NCI-H345 (cell line): ENCODE measurements at regions not wholly inside any gene's neighbourhood (a gene's known extent, or its start where the extent isn't known, plus 50 kb on each side); places are given as distances from the start of the nearest gene placed in this dataset.

ENCODE experiments used
- DNase-seq: peaks from one replicate; lab custom pipeline; 2025; lab: John Stamatoyannopoulos, UW

- no peak for DNase-seq
These were observed 597.9 kb upstream of the KIRREL3 start for GRCh38 chr11:127598476-127598875.

GRCh38 chr11:127596433-127596832, 595.9 kb upstream of the KIRREL3 start:
- no peak for DNase-seq

GRCh38 chr11:127592371-127592770, 591.8 kb upstream of the KIRREL3 start:
- no peak for DNase-seq

GRCh38 chr11:127590314-127590713, 589.7 kb upstream of the KIRREL3 start:
- no peak for DNase-seq

- DNase-seq, result no peak
These were observed 587.9 kb upstream of the KIRREL3 start for GRCh38 chr11:127588431-127588830.

- DNase-seq, result no peak
These were observed 586.9 kb upstream of the KIRREL3 start for GRCh38 chr11:127587511-127587910.

- no peak for DNase-seq
These were observed 575.6 kb upstream of the KIRREL3 start for GRCh38 chr11:127576210-127576609.

- no peak for DNase-seq
These were observed 573.9 kb upstream of the KIRREL3 start for GRCh38 chr11:127574478-127574877.

- no peak for DNase-seq
These were observed 568.3 kb upstream of the KIRREL3 start for GRCh38 chr11:127568891-127569290.

GRCh38 chr11:127567237-127567932, 566.8 kb upstream of the KIRREL3 start:
- DNase-seq, result no peak

- DNase-seq, result no peak
These were observed 564.2 kb upstream of the KIRREL3 start for GRCh38 chr11:127564810-127565209.

- no peak for DNase-seq
These were observed 559.4 kb upstream of the KIRREL3 start for GRCh38 chr11:127559978-127560377.

GRCh38 chr11:127552446-127552845, 551.9 kb upstream of the KIRREL3 start:
- no peak for DNase-seq

GRCh38 chr11:127531167-127531566, 530.6 kb upstream of the KIRREL3 start:
- DNase-seq, result no peak

GRCh38 chr11:127528297-127528696, 527.7 kb upstream of the KIRREL3 start:
- DNase-seq, result no peak

GRCh38 chr11:127524618-127525017, 524.0 kb upstream of the KIRREL3 start:
- no peak for DNase-seq

GRCh38 chr11:127521413-127521812, 520.8 kb upstream of the KIRREL3 start:
- no peak for DNase-seq

- DNase-seq, result no peak
These were observed 507.3 kb upstream of the KIRREL3 start for GRCh38 chr11:127507851-127508250.

- DNase-seq, result no peak
These were observed 506.1 kb upstream of the KIRREL3 start for GRCh38 chr11:127506647-127507046.

GRCh38 chr11:127506126-127506525, 505.6 kb upstream of the KIRREL3 start:
- DNase-seq, result no peak

GRCh38 chr11:127496165-127496564, 495.6 kb upstream of the KIRREL3 start:
- DNase-seq, result no peak

GRCh38 chr11:127493330-127494022, 492.9 kb upstream of the KIRREL3 start:
- no peak for DNase-seq

- DNase-seq, result no peak
These were observed 491.5 kb upstream of the KIRREL3 start for GRCh38 chr11:127492029-127492428.

- no peak for DNase-seq
These were observed 491.0 kb upstream of the KIRREL3 start for GRCh38 chr11:127491589-127491988.
